ENCODE measurements at regions not wholly inside any gene's neighbourhood (a gene's known extent, or its start where the extent isn't known, plus 50 kb on each side); places are given as distances from the start of the nearest gene placed in this dataset.

GRCh38 chr15:93932164-93932776 lies 299.1 kb upstream of the MCTP2 start:
- TF ChIP-seq TAF1 (IDR thresholded peaks at IDR 0.05; ENCODE audit: borderline replicate concordance, insufficient read depth, low read length) (no peak), POLR2AphosphoS5 (IDR thresholded peaks at IDR 0.05; ENCODE audit: low read depth, low read length) (no peak), REST (IDR thresholded peaks at IDR 0.05; ENCODE audit: insufficient read depth in 1 of 2, low read depth in 2 of 2, low read length in 2 of 2) (no peak)

Data from PFSK-1 (cell line).